PC-9 (cell line): ENCODE measurements at regions not wholly inside any gene's neighbourhood (a gene's known extent, or its start where the extent isn't known, plus 50 kb on each side); places are given as distances from the start of the nearest gene placed in this dataset.

Experiments used
- BruUV-seq: library from RNA; stranded (reverse); fragments of 400-500 nt; replicated peaks from 2 replicates; lab custom pipeline; 2021; lab: Mats Ljungman, UMichigan
- CTCF ChIA-PET: fragments of 300-600 bp; sonication (Branson Sonifier 250); formaldehyde crosslinking; loops from one replicate; lab custom pipeline; 2022; ENCODE audit warnings: antibody characterized with exemption; lab: Charles Lee
- POLR2A ChIA-PET: fragments of 300-600 bp; sonication (Branson Sonifier 250); formaldehyde crosslinking; loops from one replicate; lab custom pipeline; 2022; ENCODE audit warnings: antibody characterized with exemption; ENCODE audit not compliant: unreplicated experiment; lab: Charles Lee
- DNase-seq, 2 experiments: peaks; one replicate each; pipeline versions ENCODE4 v3.0.0 to v3.0.0-alpha.2; 2015 to 2022; ENCODE audit warnings: mixed read lengths in 1 of 2
- H2AFZ ChIP-seq: fragments of 200-600 bp; sonication (generic); 2 replicates; pipeline ENCODE4 v1.8.1; 2017; ENCODE audit warnings: antibody characterized with exemption
- H3F3A ChIP-seq: fragments of 200-600 bp; sonication (generic); 2 replicates; pipeline ENCODE4 v1.8.1; 2017; ENCODE audit warnings: antibody characterized with exemption, mild to moderate bottlenecking, low read depth; ENCODE audit not compliant: insufficient read depth
- H3K27ac ChIP-seq: fragments of 200-600 bp; sonication (generic); 2 replicates; pipeline ENCODE4 v1.6.1; 2016; ENCODE audit warnings: mixed run types
- H3K27me3 ChIP-seq: fragments of 200-600 bp; sonication (generic); 2 replicates; pipeline ENCODE4 v1.6.1; 2016; ENCODE audit warnings: low read depth, mixed run types; ENCODE audit not compliant: insufficient read depth
- H3K36me3 ChIP-seq: fragments of 200-600 bp; sonication (generic); 2 replicates; pipeline ENCODE4 v1.6.1; 2016; ENCODE audit warnings: low read depth, mixed run types
- H3K4me1 ChIP-seq: fragments of 200-600 bp; sonication (generic); replicated peaks from 2 replicates; pipeline ENCODE4 v1.6.1; 2016; ENCODE audit warnings: mixed run types; ENCODE audit not compliant: insufficient read depth
- H3K4me2 ChIP-seq: fragments of 200-600 bp; sonication (generic); 2 replicates; pipeline ENCODE4 v1.6.1; 2017; ENCODE audit warnings: mixed run types
- H3K4me3 ChIP-seq: fragments of 200-600 bp; sonication (generic); 2 replicates; pipeline ENCODE4 v1.6.1; 2016; ENCODE audit warnings: mixed run types
- H3K79me2 ChIP-seq: fragments of 200-600 bp; sonication (generic); 2 replicates; pipeline ENCODE4 v1.6.1; 2017; ENCODE audit warnings: low read depth, mixed run types
- H3K9me2 ChIP-seq: fragments of 200-600 bp; sonication (generic); 2 replicates; pipeline ENCODE4 v1.8.1; 2017; ENCODE audit warnings: mild to moderate bottlenecking; ENCODE audit not compliant: insufficient read depth
- H3K9me3 ChIP-seq: fragments of 200-600 bp; sonication (generic); 2 replicates; pipeline ENCODE4 v1.8.1; 2016; ENCODE audit warnings: low read depth; ENCODE audit not compliant: insufficient read depth
- H4K20me1 ChIP-seq: fragments of 200-600 bp; sonication (generic); 2 replicates; pipeline ENCODE4 v1.8.1; 2017; ENCODE audit not compliant: insufficient read depth
- EZH2 ChIP-seq: fragments of 200-600 bp; sonication (generic); IDR thresholded peaks from 2 replicates; pipeline ENCODE4 v1.8.0; 2017; ENCODE audit warnings: antibody characterized with exemption, low read depth
- intact Hi-C: fragments of 100-400 bp; cut with micrococcal nuclease; formaldehyde crosslinking; loops from one replicate; pipeline ENCODE4 v1.10.0; 2022; ENCODE audit not compliant: unreplicated experiment
- TF ChIP-seq, protein P1 (sequence below): fragments of 200-600 bp; sonication (generic); conservative IDR thresholded peaks from 2 replicates; pipeline ENCODE4 v1.6.1; 2017; ENCODE audit warnings: mixed run types, antibody characterized with exemption, mild to moderate bottlenecking, moderate library complexity

- intact Hi-C loops = no loop called here
- no peaks in the 10 kb centered on the region for H3K9me3 ChIP-seq
- no peak overlapping the region for H3K27ac ChIP-seq
- H3K9me2 ChIP-seq = no peaks in the 10 kb centered on the region
- ChIA-PET POLR2A (interaction anchor here (0.6 kb wide), 1 partner anchor 66 kb away, joined by 5 read pairs; no protein-coding TSS in a partner anchor), CTCF (no interaction called here)
- no peaks in the 10 kb centered on the region for H4K20me1 ChIP-seq
- H3F3A ChIP-seq = no peaks in the 10 kb centered on the region; the same call in 1 of the 2 replicates
- no peaks in the 10 kb centered on the region for H3K4me1 ChIP-seq
- no peak overlapping the region for H3K4me3 ChIP-seq
- DNase-seq = no peak
- TF ChIP-seq EZH2 = no peak
- TF ChIP-seq, protein P1, sequence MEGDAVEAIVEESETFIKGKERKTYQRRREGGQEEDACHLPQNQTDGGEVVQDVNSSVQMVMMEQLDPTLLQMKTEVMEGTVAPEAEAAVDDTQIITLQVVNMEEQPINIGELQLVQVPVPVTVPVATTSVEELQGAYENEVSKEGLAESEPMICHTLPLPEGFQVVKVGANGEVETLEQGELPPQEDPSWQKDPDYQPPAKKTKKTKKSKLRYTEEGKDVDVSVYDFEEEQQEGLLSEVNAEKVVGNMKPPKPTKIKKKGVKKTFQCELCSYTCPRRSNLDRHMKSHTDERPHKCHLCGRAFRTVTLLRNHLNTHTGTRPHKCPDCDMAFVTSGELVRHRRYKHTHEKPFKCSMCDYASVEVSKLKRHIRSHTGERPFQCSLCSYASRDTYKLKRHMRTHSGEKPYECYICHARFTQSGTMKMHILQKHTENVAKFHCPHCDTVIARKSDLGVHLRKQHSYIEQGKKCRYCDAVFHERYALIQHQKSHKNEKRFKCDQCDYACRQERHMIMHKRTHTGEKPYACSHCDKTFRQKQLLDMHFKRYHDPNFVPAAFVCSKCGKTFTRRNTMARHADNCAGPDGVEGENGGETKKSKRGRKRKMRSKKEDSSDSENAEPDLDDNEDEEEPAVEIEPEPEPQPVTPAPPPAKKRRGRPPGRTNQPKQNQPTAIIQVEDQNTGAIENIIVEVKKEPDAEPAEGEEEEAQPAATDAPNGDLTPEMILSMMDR = no peak
- no TSS peak for BruUV-seq
- H3K27me3 ChIP-seq = no peaks in the 10 kb centered on the region
- no peak overlapping the region for H2AFZ ChIP-seq
- no peaks in the 10 kb centered on the region for H3K36me3 ChIP-seq
- no peaks in the 10 kb centered on the region for H3K79me2 ChIP-seq
- no peak overlapping the region for H3K4me2 ChIP-seq
Observed at GRCh38 chr9:90469865-90470387, 172.7 kb downstream of the DIRAS2 start.

- BruUV-seq = no TSS peak
- Histone ChIP-seq H3K9me3 (no peaks in the 10 kb centered on the region), H4K20me1 (no peaks in the 10 kb centered on the region), H3K27me3 (no peaks in the 10 kb centered on the region), H3K4me3 (no peak overlapping the region), H2AFZ (no peak overlapping the region), H3F3A (no peaks in the 10 kb centered on the region; the same call in 1 of the 2 replicates), H3K4me2 (no peak overlapping the region), H3K9me2 (no peaks in the 10 kb centered on the region), H3K36me3 (no peaks in the 10 kb centered on the region), H3K79me2 (no peaks in the 10 kb centered on the region), H3K4me1 (0 out of 2 replicates have a peak, but pooled peaks cover 5% of the 10 kb centered on the region), H3K27ac (no peak overlapping the region)
- intact Hi-C loops = no loop called here
- TF ChIP-seq EZH2 = no peak
- DNase-seq = no peak
- POLR2A ChIA-PET = no interaction called here
- CTCF ChIA-PET = no interaction called here
Observed at GRCh38 chr9:90476058-90476457, 166.6 kb downstream of the DIRAS2 start.

- H3K27ac ChIP-seq = no peak overlapping the region
- ChIA-PET POLR2A (no interaction called here), CTCF (no interaction called here)
- TF ChIP-seq, protein P1 = no peak
- TF ChIP-seq EZH2 = no peak
- 0 out of 2 replicates have a peak, but pooled peaks cover 5% of the 10 kb centered on the region for H3K4me1 ChIP-seq
- no peak overlapping the region for H3K4me2 ChIP-seq
- no peaks in the 10 kb centered on the region for H3K9me2 ChIP-seq
- H3K4me3 ChIP-seq = no peak overlapping the region
- intact Hi-C loops = no loop called here
- H3K79me2 ChIP-seq = no peaks in the 10 kb centered on the region
- H3K9me3 ChIP-seq = no peaks in the 10 kb centered on the region
- H4K20me1 ChIP-seq = no peaks in the 10 kb centered on the region
- no peaks in the 10 kb centered on the region for H3K27me3 ChIP-seq
- H3K36me3 ChIP-seq = no peaks in the 10 kb centered on the region
- no TSS peak for BruUV-seq
- no peak overlapping the region for H2AFZ ChIP-seq
- DNase-seq = no peak
- no peaks in the 10 kb centered on the region for H3F3A ChIP-seq
Observed at GRCh38 chr9:90477535-90477934, 165.1 kb downstream of the DIRAS2 start.

- Histone ChIP-seq H3K4me1 (0 out of 2 replicates have a peak, but pooled peaks cover 5% of the 10 kb centered on the region), H3K4me2 (no peak overlapping the region), H3K27ac (no peak overlapping the region), H4K20me1 (no peaks in the 10 kb centered on the region), H3K4me3 (no peak overlapping the region), H2AFZ (no peak overlapping the region), H3K79me2 (no peaks in the 10 kb centered on the region), H3K36me3 (no peaks in the 10 kb centered on the region), H3K9me2 (no peaks in the 10 kb centered on the region), H3K9me3 (no peaks in the 10 kb centered on the region), H3F3A (no peaks in the 10 kb centered on the region), H3K27me3 (no peaks in the 10 kb centered on the region)
- DNase-seq = no peak
- intact Hi-C loops = no loop called here
- no TSS peak for BruUV-seq
- ChIA-PET POLR2A (no interaction called here), CTCF (no interaction called here)
- no peak for TF ChIP-seq EZH2
- TF ChIP-seq, protein P1 = no peak
Observed at GRCh38 chr9:90478821-90479220, 163.8 kb downstream of the DIRAS2 start.
